ENCODE measurements at regions not wholly inside any gene's neighbourhood (a gene's known extent, or its start where the extent isn't known, plus 50 kb on each side); places are given as distances from the start of the nearest gene placed in this dataset.

DNA sequence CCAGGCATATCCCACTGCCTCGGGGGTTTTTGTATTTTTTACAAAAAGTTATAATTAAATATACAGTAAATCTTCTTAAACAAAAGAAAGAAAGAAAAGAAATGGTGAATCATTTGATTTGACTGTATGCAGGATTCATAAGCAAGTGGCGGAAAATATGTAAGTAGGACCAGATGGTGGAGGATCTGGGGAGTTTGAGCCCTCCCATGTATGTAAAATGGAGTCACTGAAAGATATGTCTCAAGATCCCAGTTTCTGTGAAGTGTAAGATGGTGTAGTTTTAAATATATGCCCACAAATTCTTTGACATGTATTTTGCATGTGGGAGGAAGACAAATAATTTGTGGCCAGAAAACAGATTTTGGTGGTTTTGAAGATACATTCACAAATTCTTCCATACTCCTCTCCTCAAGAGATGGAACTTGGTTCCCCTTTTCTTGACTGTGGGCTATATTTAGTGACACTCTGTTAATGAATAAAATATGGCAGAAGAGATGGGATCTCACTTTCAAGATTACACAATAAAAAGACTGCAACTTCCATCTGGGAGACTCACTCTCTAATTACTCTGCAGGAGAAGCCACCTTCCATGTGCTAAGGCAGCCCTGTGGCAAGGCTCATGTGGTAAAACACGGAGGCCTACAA lies 133.6 kb upstream of the S100G start:
- no peak overlapping the region for H2BK120ac ChIP-seq (ENCODE audit: insufficient read depth, low read length, poor library complexity)
- no peaks in the 10 kb centered on the region for H3K79me2 ChIP-seq (ENCODE audit: control insufficient read depth, insufficient read depth, low read length, poor library complexity)
- no peak overlapping the region for H3K14ac ChIP-seq (ENCODE audit: low read length)
- no CpG with 5 or more reads among the region's 3 CpGs for WGBS (ENCODE audit: extremely low coverage, insufficient coverage, insufficient read length)
- H3K4ac ChIP-seq (ENCODE audit: low read depth, low read length), result no peak overlapping the region
- H4K12ac ChIP-seq (ENCODE audit: low read depth, low read length), result no peak overlapping the region
- DNase-seq, result no peak
- H3K4me1 ChIP-seq (ENCODE audit: control insufficient read depth in 1 of 2, insufficient read depth in 2 of 2, low read length in 2 of 2), result no peaks in the 10 kb centered on the region
- no peak overlapping the region for H3K18ac ChIP-seq (ENCODE audit: low read length)
- H3K23ac ChIP-seq (ENCODE audit: low read length), result no peak overlapping the region
- no peak overlapping the region for H3K4me2 ChIP-seq (ENCODE audit: low read length)
- no peak overlapping the region for H2AFZ ChIP-seq (ENCODE audit: insufficient read depth, low read length, poor library complexity)
- H2AK5ac ChIP-seq (ENCODE audit: low read length), result no peak overlapping the region
- no peaks in the 10 kb centered on the region for H3K79me1 ChIP-seq (ENCODE audit: low read length)
- H3K9me3 ChIP-seq (ENCODE audit: insufficient read depth, low read depth, low read length), result no peaks in the 10 kb centered on the region
- no peak overlapping the region for H3K9ac ChIP-seq (ENCODE audit: low read length)
- H4K8ac ChIP-seq (ENCODE audit: low read depth, low read length), result no peak overlapping the region
- no peak overlapping the region for H3K27ac ChIP-seq (ENCODE audit: low read depth, low read length)
- H2BK5ac ChIP-seq (ENCODE audit: low read depth, low read length, poor library complexity), result no peak overlapping the region
- H3K4me3 ChIP-seq (ENCODE audit: low read depth, low read length), result no peak overlapping the region
- H4K91ac ChIP-seq (ENCODE audit: low read depth, low read length), result no peak overlapping the region
- no peak overlapping the region for H2BK12ac ChIP-seq (ENCODE audit: low read length)
- H3K27me3 ChIP-seq (ENCODE audit: insufficient read depth, low read length), result no peaks in the 10 kb centered on the region
- H3K36me3 ChIP-seq (ENCODE audit: control insufficient read depth in 1 of 2, insufficient read depth in 2 of 2, low read length in 2 of 2), result no peaks in the 10 kb centered on the region

GRCh38 chrX:16517039-16517605 lies 132.8 kb upstream of the S100G start:
- no peak overlapping the region for H2AK5ac ChIP-seq (ENCODE audit: low read length)
- no peaks in the 10 kb centered on the region for H3K79me2 ChIP-seq (ENCODE audit: control insufficient read depth, insufficient read depth, low read length, poor library complexity)
- H3K4ac ChIP-seq (ENCODE audit: low read depth, low read length), result no peak overlapping the region
- no peaks in the 10 kb centered on the region for H3K27me3 ChIP-seq (ENCODE audit: insufficient read depth, low read length)
- no peak overlapping the region for H3K4me2 ChIP-seq (ENCODE audit: low read length)
- H3K9ac ChIP-seq (ENCODE audit: low read length), result no peak overlapping the region
- H3K27ac ChIP-seq (ENCODE audit: low read depth, low read length), result no peak overlapping the region
- H2BK12ac ChIP-seq (ENCODE audit: low read length), result no peak overlapping the region
- no peaks in the 10 kb centered on the region for H3K79me1 ChIP-seq (ENCODE audit: low read length)
- H3K9me3 ChIP-seq (ENCODE audit: insufficient read depth, low read depth, low read length), result no peaks in the 10 kb centered on the region
- H2AFZ ChIP-seq (ENCODE audit: insufficient read depth, low read length, poor library complexity), result no peak overlapping the region
- H2BK120ac ChIP-seq (ENCODE audit: insufficient read depth, low read length, poor library complexity), result no peak overlapping the region
- no peak overlapping the region for H3K23ac ChIP-seq (ENCODE audit: low read length)
- no CpG with 5 or more reads among the region's 2 CpGs for WGBS (ENCODE audit: extremely low coverage, insufficient coverage, insufficient read length)
- H4K12ac ChIP-seq (ENCODE audit: low read depth, low read length), result no peak overlapping the region
- H3K4me3 ChIP-seq (ENCODE audit: low read depth, low read length), result no peak overlapping the region
- H3K18ac ChIP-seq (ENCODE audit: low read length), result no peak overlapping the region
- no peaks in the 10 kb centered on the region for H3K4me1 ChIP-seq (ENCODE audit: control insufficient read depth in 1 of 2, insufficient read depth in 2 of 2, low read length in 2 of 2)
- H4K91ac ChIP-seq (ENCODE audit: low read depth, low read length), result no peak overlapping the region
- H2BK5ac ChIP-seq (ENCODE audit: low read depth, low read length, poor library complexity), result no peak overlapping the region
- H4K8ac ChIP-seq (ENCODE audit: low read depth, low read length), result no peak overlapping the region
- no peak overlapping the region for H3K14ac ChIP-seq (ENCODE audit: low read length)
- no peak for DNase-seq
- H3K36me3 ChIP-seq (ENCODE audit: control insufficient read depth in 1 of 2, insufficient read depth in 2 of 2, low read length in 2 of 2), result no peaks in the 10 kb centered on the region

GRCh38 chrX:16518131-16518530 lies 131.8 kb upstream of the S100G start:
- Histone ChIP-seq H2BK12ac (ENCODE audit: low read length) (no peak overlapping the region), H2AK5ac (ENCODE audit: low read length) (no peak overlapping the region), H3K79me1 (ENCODE audit: low read length) (no peaks in the 10 kb centered on the region), H4K12ac (ENCODE audit: low read depth, low read length) (no peak overlapping the region), H2BK120ac (ENCODE audit: insufficient read depth, low read length, poor library complexity) (no peak overlapping the region), H3K23ac (ENCODE audit: low read length) (no peak overlapping the region), H3K79me2 (ENCODE audit: control insufficient read depth, insufficient read depth, low read length, poor library complexity) (no peaks in the 10 kb centered on the region), H4K8ac (ENCODE audit: low read depth, low read length) (no peak overlapping the region), H3K4ac (ENCODE audit: low read depth, low read length) (no peak overlapping the region), H3K4me2 (ENCODE audit: low read length) (no peak overlapping the region), H3K9ac (ENCODE audit: low read length) (no peak overlapping the region), H3K4me3 (ENCODE audit: low read depth, low read length) (no peak overlapping the region), H3K18ac (ENCODE audit: low read length) (no peak overlapping the region), H3K27ac (ENCODE audit: low read depth, low read length) (no peak overlapping the region), H2BK5ac (ENCODE audit: low read depth, low read length, poor library complexity) (no peak overlapping the region), H3K36me3 (ENCODE audit: control insufficient read depth in 1 of 2, insufficient read depth in 2 of 2, low read length in 2 of 2) (no peaks in the 10 kb centered on the region), H3K4me1 (ENCODE audit: control insufficient read depth in 1 of 2, insufficient read depth in 2 of 2, low read length in 2 of 2) (no peaks in the 10 kb centered on the region), H3K14ac (ENCODE audit: low read length) (no peak overlapping the region), H2AFZ (ENCODE audit: insufficient read depth, low read length, poor library complexity) (no peak overlapping the region), H3K9me3 (ENCODE audit: insufficient read depth, low read depth, low read length) (no peaks in the 10 kb centered on the region), H4K91ac (ENCODE audit: low read depth, low read length) (no peak overlapping the region), H3K27me3 (ENCODE audit: insufficient read depth, low read length) (no peaks in the 10 kb centered on the region)
- DNase-seq, result no peak
- no CpG with 5 or more reads among the region's 3 CpGs for WGBS (ENCODE audit: extremely low coverage, insufficient coverage, insufficient read length)

DNA sequence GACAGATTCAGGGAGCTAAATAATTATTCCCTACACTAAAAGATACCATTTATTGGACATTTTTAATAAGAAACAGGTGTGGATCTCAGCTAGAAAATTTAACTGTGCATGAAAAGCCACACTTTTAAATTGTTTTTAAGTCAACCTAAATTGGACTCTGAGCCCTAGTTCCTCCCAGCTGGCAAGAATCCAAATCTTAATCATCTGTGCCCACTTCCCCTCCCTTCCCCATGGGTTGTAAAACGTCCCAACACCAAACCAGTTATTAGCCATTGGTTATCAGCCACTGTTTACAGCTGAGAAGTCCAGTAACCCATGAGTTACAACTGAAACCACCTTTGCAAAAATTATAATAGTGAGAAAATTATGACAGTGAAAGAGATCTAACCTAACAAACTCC lies 125.6 kb upstream of the S100G start:
- DNase-seq, result no peak

More for the DNA sequence above, 125.6 kb upstream of the S100G start:
- no peaks in the 10 kb centered on the region for H3K4me1 ChIP-seq (ENCODE audit: control insufficient read depth in 1 of 2, insufficient read depth in 2 of 2, low read length in 2 of 2)
- H3K18ac ChIP-seq (ENCODE audit: low read length), result no peak overlapping the region
- H2AK5ac ChIP-seq (ENCODE audit: low read length), result no peak overlapping the region
- H3K79me1 ChIP-seq (ENCODE audit: low read length), result no peaks in the 10 kb centered on the region
- H4K91ac ChIP-seq (ENCODE audit: low read depth, low read length), result no peak overlapping the region
- H4K8ac ChIP-seq (ENCODE audit: low read depth, low read length), result no peak overlapping the region
- H3K79me2 ChIP-seq (ENCODE audit: control insufficient read depth, insufficient read depth, low read length, poor library complexity), result no peaks in the 10 kb centered on the region
- H3K9me3 ChIP-seq (ENCODE audit: insufficient read depth, low read depth, low read length), result no peaks in the 10 kb centered on the region
- H3K4ac ChIP-seq (ENCODE audit: low read depth, low read length), result no peak overlapping the region
- no peak overlapping the region for H3K14ac ChIP-seq (ENCODE audit: low read length)
- H3K27me3 ChIP-seq (ENCODE audit: insufficient read depth, low read length), result no peaks in the 10 kb centered on the region
- no peak overlapping the region for H2BK120ac ChIP-seq (ENCODE audit: insufficient read depth, low read length, poor library complexity)
- H3K36me3 ChIP-seq (ENCODE audit: control insufficient read depth in 1 of 2, insufficient read depth in 2 of 2, low read length in 2 of 2), result no peaks in the 10 kb centered on the region
- H2BK12ac ChIP-seq (ENCODE audit: low read length), result no peak overlapping the region
- no peak overlapping the region for H2AFZ ChIP-seq (ENCODE audit: insufficient read depth, low read length, poor library complexity)
- H3K4me3 ChIP-seq (ENCODE audit: low read depth, low read length), result no peak overlapping the region
- WGBS (ENCODE audit: extremely low coverage, insufficient coverage, insufficient read length), result no CpG with 5 or more reads among the region's 1 CpG
- no peak overlapping the region for H3K23ac ChIP-seq (ENCODE audit: low read length)
- H3K27ac ChIP-seq (ENCODE audit: low read depth, low read length), result no peak overlapping the region
- H3K4me2 ChIP-seq (ENCODE audit: low read length), result no peak overlapping the region
- H4K12ac ChIP-seq (ENCODE audit: low read depth, low read length), result no peak overlapping the region
- no peak overlapping the region for H3K9ac ChIP-seq (ENCODE audit: low read length)
- H2BK5ac ChIP-seq (ENCODE audit: low read depth, low read length, poor library complexity), result no peak overlapping the region
